Transverse colon (tissue), 4 donors: ENCODE measurements at regions not wholly inside any gene's neighbourhood (a gene's known extent, or its start where the extent isn't known, plus 50 kb on each side); places are given as distances from the start of the nearest gene placed in this dataset.

Experiments
- DNase-seq: peaks from one replicate; pipeline ENCODE4 v3.0.0-alpha.2; 2019
- H3K27ac ChIP-seq, 4 donors: fragments of 200-600 bp; sonication (generic); 2 replicates each; pipeline ENCODE4 v1.5.1; 2016 to 2018; ENCODE audit warnings: inconsistent platforms in 4 of 4
- H3K27me3 ChIP-seq: fragments of 200-600 bp; sonication (generic); 2 replicates; pipeline ENCODE4 v1.5.1; 2017; ENCODE audit warnings: inconsistent platforms
- H3K36me3 ChIP-seq, 4 donors: fragments of 200-600 bp; sonication (generic); 2 replicates each; pipeline ENCODE4 v1.5.1; 2017 to 2019; ENCODE audit warnings: inconsistent platforms in 4 of 4
- H3K4me1 ChIP-seq, 4 donors: fragments of 200-600 bp; sonication (generic); 2 replicates each; pipeline ENCODE4 v1.5.1; 2017 to 2020; ENCODE audit warnings: inconsistent platforms in 4 of 4
- H3K4me3 ChIP-seq, 4 donors: fragments of 200-600 bp; sonication (generic); 1 replicate in 1 of 4; 2 replicates in 3 of 4; pipeline versions ENCODE4 v1.5.1 to v1.6.1; 2017 to 2019; ENCODE audit warnings: inconsistent platforms in 4 of 4
- H3K9me3 ChIP-seq, 2 donors: fragments of 200-600 bp; sonication (generic); 2 replicates each; pipeline ENCODE4 v1.5.1; 2017 to 2019; ENCODE audit warnings: inconsistent platforms in 2 of 2
- CTCF ChIP-seq, 5 experiments: fragments of 200-600 bp in 3 of 5; fragments of 450-650 bp in 2 of 5; sonication (generic) in 3 of 5; IDR thresholded peaks; 1 replicate in 2 of 5; 2 replicates in 3 of 5; pipeline ENCODE4 v1.5.1; 2016 to 2017; ENCODE audit warnings: antibody characterized with exemption in 5 of 5, inconsistent platforms in 3 of 5, mild to moderate bottlenecking in 2 of 5, moderate library complexity in 1 of 5
- EP300 ChIP-seq: sonication (generic); formaldehyde crosslinking; IDR thresholded peaks from one replicate; pipeline ENCODE4 v1.6.1; 2017; ENCODE audit warnings: antibody characterized with exemption, low read depth
- POLR2A ChIP-seq: fragments of 450-650 bp; IDR thresholded peaks from one replicate; pipeline ENCODE4 v1.6.1; 2016; ENCODE audit warnings: antibody characterized with exemption, mild to moderate bottlenecking, moderate library complexity
- POLR2AphosphoS5 ChIP-seq, 3 donors: sonication (generic); formaldehyde crosslinking; IDR thresholded peaks; one replicate each; pipeline ENCODE4 v1.6.1; 2016; ENCODE audit warnings: antibody characterized with exemption in 3 of 3
- WGBS, 2 donors: methylation state at CpG; one replicate each; pipeline ENCODE4 v1.1.5; 2018; ENCODE audit warnings: low coverage in 1 of 2; 5-methylcytosine and 5-hydroxymethylcytosine counted together
- in situ Hi-C, 4 donors: fragments of 200-750 bp; cut with MboI; loops; one replicate each; pipeline versions ENCODE4 v1.15.0 to v1.15.1; 2017; ENCODE audit warnings: low sequenced_read_pairs in 3 of 4, low pct_ligation_motif_present in 1 of 4, low pct_unique_long_range_greater_than_20kb in 1 of 4
- intact Hi-C: fragments of 100-400 bp; cut with DNase I; formaldehyde crosslinking; loops from one replicate; pipeline ENCODE4 v1.15.1; 2023; ENCODE audit warnings: low total_unique reads

GRCh38 chr4:20512033-20512792 lies 188.0 kb upstream of the PACRGL start:
- in situ Hi-C loops (no loop called here), intact Hi-C loops (no loop called here)
- Histone ChIP-seq H3K36me3 (no peaks in the 10 kb centered on the region), H3K27ac (no peak overlapping the region), H3K4me3 (no peak overlapping the region), H3K9me3 (no peaks in the 10 kb centered on the region), H3K27me3 (no peaks in the 10 kb centered on the region), H3K4me1 (no peaks in the 10 kb centered on the region)
- TF ChIP-seq CTCF (IDR thresholded peaks at IDR 0.05) (no peak), POLR2A (no peak), EP300 (no peak), POLR2AphosphoS5 (IDR thresholded peaks at IDR 0.05) (no peak)
- DNase-seq = no peak
- WGBS, 2 donors = 75 to 77% methylated on average over 7 of the region's 7 CpGs

- WGBS, 2 donors = 64% methylated on average over 5 of the region's 5 CpGs
- in situ Hi-C loops = no loop called here
- H3K4me1 ChIP-seq = no peaks in the 10 kb centered on the region
- no peaks in the 10 kb centered on the region for H3K9me3 ChIP-seq
- intact Hi-C loops = no loop called here
- no peak overlapping the region for H3K27ac ChIP-seq
- no peaks in the 10 kb centered on the region for H3K27me3 ChIP-seq
- no peak overlapping the region for H3K4me3 ChIP-seq
- no peak for TF ChIP-seq POLR2A
- no peak for DNase-seq
- no peaks in the 10 kb centered on the region for H3K36me3 ChIP-seq
Measured at GRCh38 chr4:20512985-20513384, 187.3 kb upstream of the PACRGL start.

- no peak overlapping the region for H3K27ac ChIP-seq
- no peaks in the 10 kb centered on the region for H3K9me3 ChIP-seq
- H3K4me1 ChIP-seq = no peaks in the 10 kb centered on the region
- no peak for DNase-seq
- intact Hi-C loops (no loop called here), in situ Hi-C loops (no loop called here)
- 63 to 80% methylated on average over 1 of the region's 1 CpG for WGBS, 2 donors
- no peak overlapping the region for H3K4me3 ChIP-seq
- H3K36me3 ChIP-seq = no peaks in the 10 kb centered on the region
- no peak for TF ChIP-seq POLR2A
- TF ChIP-seq POLR2AphosphoS5 (IDR thresholded peaks at IDR 0.05) = no peak
- no peak for TF ChIP-seq CTCF (IDR thresholded peaks at IDR 0.05)
- TF ChIP-seq EP300 = no peak
- H3K27me3 ChIP-seq = no peaks in the 10 kb centered on the region
Measured at GRCh38 chr4:20520901-20521300, 179.4 kb upstream of the PACRGL start.

- no peaks in the 10 kb centered on the region for H3K36me3 ChIP-seq
- H3K4me1 ChIP-seq = no peaks in the 10 kb centered on the region
- intact Hi-C loops = no loop called here
- no peaks in the 10 kb centered on the region for H3K9me3 ChIP-seq
- in situ Hi-C loops = no loop called here
- WGBS, 2 donors = 41 to 76% methylated on average over 1 of the region's 1 CpG
- H3K27ac ChIP-seq = no peak overlapping the region
- DNase-seq = no peak
- TF ChIP-seq POLR2A = no peak
- no peak for TF ChIP-seq POLR2AphosphoS5 (IDR thresholded peaks at IDR 0.05)
- no peak for TF ChIP-seq CTCF (IDR thresholded peaks at IDR 0.05)
- H3K27me3 ChIP-seq = no peaks in the 10 kb centered on the region
- H3K4me3 ChIP-seq = no peak overlapping the region
Measured at GRCh38 chr4:20528508-20528907, 171.8 kb upstream of the PACRGL start.

- intact Hi-C loops = no loop called here
- TF ChIP-seq POLR2AphosphoS5 (IDR thresholded peaks at IDR 0.05) = no peak
- no peak for TF ChIP-seq CTCF (IDR thresholded peaks at IDR 0.05)
- Histone ChIP-seq H3K4me1 (no peaks in the 10 kb centered on the region), H3K9me3 (no peaks in the 10 kb centered on the region), H3K27ac (no peak overlapping the region), H3K4me3 (no peak overlapping the region), H3K27me3 (no peaks in the 10 kb centered on the region), H3K36me3 (no peaks in the 10 kb centered on the region)
- WGBS, 2 donors = 32 to 42% methylated on average over 1 of the region's 1 CpG
- no peak for DNase-seq
- in situ Hi-C loops = no loop called here
Measured at GRCh38 chr4:20529691-20530090, 170.6 kb upstream of the PACRGL start.
